Omental fat pad (tissue), 3 donors: ENCODE measurements at regions not wholly inside any gene's neighbourhood (a gene's known extent, or its start where the extent isn't known, plus 50 kb on each side); places are given as distances from the start of the nearest gene placed in this dataset.
"Not testable (repeated sequence)": the region's sequence is repeated elsewhere in the genome, so short reads cannot be mapped to it uniquely, and the experiment has no call there.

Source experiments
- ATAC-seq: fragments of 150-250 bp; one replicate; pipeline ENCODE4 v1.9.1; 2016; ENCODE audit warnings: mild to moderate bottlenecking, moderate library complexity; ENCODE audit not compliant: low FRiP score
- DNase-seq: peaks from one replicate; pipeline ENCODE4 v3.0.0-alpha.2; 2019; ENCODE audit warnings: low spot score
- CTCF ChIP-seq, 3 donors: fragments of 450-650 bp; IDR thresholded peaks; one replicate each; pipeline ENCODE4 v1.5.1; 2016 to 2017; ENCODE audit warnings: antibody characterized with exemption in 3 of 3, mild to moderate bottlenecking in 3 of 3, moderate library complexity in 2 of 3

- DNase-seq = no peak
- no peak for ATAC-seq
- no peak for TF ChIP-seq CTCF (IDR thresholded peaks at IDR 0.05)
Observed at GRCh38 chr12:69042970-69043369, 110.0 kb upstream of the CPM start.

GRCh38 chr12:69044887-69045286, 111.9 kb upstream of the CPM start:
- no peak for DNase-seq
- no peak for TF ChIP-seq CTCF (IDR thresholded peaks at IDR 0.05)
- ATAC-seq = no peak

- DNase-seq (no peak), ATAC-seq (no peak)
Observed at GRCh38 chr12:69045430-69045829, 112.5 kb upstream of the CPM start.

GRCh38 chr12:69046363-69046762, 113.4 kb upstream of the CPM start:
- ATAC-seq (no peak), DNase-seq (no peak)
- no peak for TF ChIP-seq CTCF (IDR thresholded peaks at IDR 0.05)

More at GRCh38 chr12:69045430-69045829, 112.5 kb upstream of the CPM start:
- TF ChIP-seq CTCF (IDR thresholded peaks at IDR 0.05) = no peak

- ATAC-seq (no peak), DNase-seq (no peak)
- no peak for TF ChIP-seq CTCF (IDR thresholded peaks at IDR 0.05)
Observed at GRCh38 chr12:69046920-69047319, 113.9 kb upstream of the CPM start.

GRCh38 chr12:69047990-69048389, 115.0 kb upstream of the CPM start:
- ATAC-seq (no peak), DNase-seq (no peak)
- TF ChIP-seq CTCF (IDR thresholded peaks at IDR 0.05) = no peak

- not testable (repeated sequence) for DNase-seq, ATAC-seq
Observed at GRCh38 chr12:69049855-69050254, 116.9 kb upstream of the CPM start.
